DND-41 (cell line): ENCODE measurements at regions not wholly inside any gene's neighbourhood (a gene's known extent, or its start where the extent isn't known, plus 50 kb on each side); places are given as distances from the start of the nearest gene placed in this dataset.

ENCODE experiments used
- ATAC-seq: fragments of 200-7000 bp; cut with Tn5 transposase; 3 replicates; pipeline ENCODE4 v1.9.1; 2021; ENCODE audit warnings: low read depth; ENCODE audit not compliant: insufficient read depth
- DNase-seq: peaks from one replicate; pipeline ENCODE4 v3.0.0-alpha.2; 2020
- H2AFZ ChIP-seq: 2 replicates; pipeline ENCODE4 v1.6.0; 2012; ENCODE audit warnings: low read depth, low read length
- H3K27ac ChIP-seq: 2 replicates; pipeline ENCODE4 v1.5.1; 2012; ENCODE audit warnings: low read length, inconsistent platforms
- H3K27me3 ChIP-seq: fragments of 200-600 bp; sonication (generic); 2 replicates; pipeline ENCODE4 v1.6.0; 2012; ENCODE audit warnings: low read length, mild to moderate bottlenecking, inconsistent platforms; ENCODE audit not compliant: insufficient read depth, poor library complexity
- H3K36me3 ChIP-seq: 2 replicates; pipeline ENCODE4 v1.5.1; 2012; ENCODE audit warnings: low read length, inconsistent platforms; ENCODE audit not compliant: insufficient read depth
- H3K4me1 ChIP-seq: 2 replicates; pipeline ENCODE4 v1.5.1; 2012; ENCODE audit warnings: mild to moderate bottlenecking, low read length; ENCODE audit not compliant: insufficient read depth
- H3K4me2 ChIP-seq: 2 replicates; pipeline ENCODE4 v1.6.0; 2012; ENCODE audit warnings: mild to moderate bottlenecking, moderate library complexity, low read length, inconsistent platforms; ENCODE audit not compliant: insufficient read depth
- H3K4me3 ChIP-seq, 2 experiments: fragments of 200-600 bp in 1 of 2; shearing (Covaris generic) in 1 of 2; 2 replicates each; pipeline ENCODE4 v1.5.1; 2012 to 2016; ENCODE audit warnings: inconsistent platforms in 2 of 2, low read length in 2 of 2, mild to moderate bottlenecking in 2 of 2, low read depth in 1 of 2, moderate library complexity in 1 of 2
- H3K79me2 ChIP-seq: 2 replicates; pipeline ENCODE4 v1.6.0; 2012; ENCODE audit warnings: low read length, inconsistent platforms; ENCODE audit not compliant: insufficient read depth
- H3K9ac ChIP-seq: 2 replicates; pipeline ENCODE4 v1.6.0; 2012; ENCODE audit warnings: low read depth, mild to moderate bottlenecking, inconsistent platforms, low read length, moderate library complexity
- H3K9me3 ChIP-seq: 2 replicates; pipeline ENCODE4 v1.5.1; 2012; ENCODE audit warnings: low read length, moderate library complexity, mild to moderate bottlenecking, inconsistent platforms; ENCODE audit not compliant: insufficient read depth, severe bottlenecking
- H4K20me1 ChIP-seq: 2 replicates; pipeline ENCODE4 v1.6.0; 2012; ENCODE audit warnings: low read length; ENCODE audit not compliant: insufficient read depth
- CTCF ChIP-seq: IDR thresholded peaks from 2 replicates; pipeline ENCODE4 v1.5.1; 2012; ENCODE audit warnings: borderline replicate concordance, low read length, moderate library complexity, mild to moderate bottlenecking; ENCODE audit not compliant: poor library complexity, severe bottlenecking; ENCODE audit errors: extremely low read depth
- EZH2 ChIP-seq: IDR thresholded peaks from 3 replicates; pipeline ENCODE4 v1.6.1; 2012; ENCODE audit warnings: borderline replicate concordance, low read depth, mild to moderate bottlenecking, moderate library complexity, low read length, inconsistent platforms; ENCODE audit not compliant: severe bottlenecking

DNA sequence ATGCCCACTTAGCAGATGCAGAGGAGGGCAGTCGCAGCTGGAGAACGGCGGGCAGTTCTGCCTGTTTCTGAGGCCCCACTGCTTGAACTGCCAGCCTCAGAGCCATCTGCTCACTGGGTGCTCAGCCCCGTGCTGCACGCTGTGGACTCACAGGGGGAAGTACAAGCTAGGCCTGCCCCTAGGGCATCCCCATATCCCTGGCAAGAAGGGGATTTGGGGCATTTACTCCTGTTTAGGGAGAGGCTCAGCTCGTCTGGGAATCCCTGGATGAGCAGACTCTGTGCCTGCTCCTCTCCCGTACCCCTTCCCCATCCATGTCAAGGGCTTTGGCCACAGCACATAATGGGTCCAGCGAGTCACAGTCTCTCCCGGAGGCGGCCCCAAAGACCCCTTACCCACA is 169.8 kb upstream of the PKDCC start:
- no peaks in the 10 kb centered on the region for H3K9me3 ChIP-seq
- H3K27me3 ChIP-seq, result peaks cover 3% of the 10 kb centered on the region
- no peak overlapping the region for H3K4me3 ChIP-seq
- no peaks in the 10 kb centered on the region for H3K79me2 ChIP-seq
- peaks cover 5% of the 10 kb centered on the region for H4K20me1 ChIP-seq
- no peak overlapping the region for H3K4me2 ChIP-seq
- H3K9ac ChIP-seq, result no peak overlapping the region
- no peak overlapping the region for H3K27ac ChIP-seq
- ATAC-seq (no peak), DNase-seq (no peak)
- H3K4me1 ChIP-seq, result peaks cover 26% of the 10 kb centered on the region
- no peak overlapping the region for H2AFZ ChIP-seq
- TF ChIP-seq EZH2, result no peak
- no peak for TF ChIP-seq CTCF
- no peaks in the 10 kb centered on the region for H3K36me3 ChIP-seq

DNA sequence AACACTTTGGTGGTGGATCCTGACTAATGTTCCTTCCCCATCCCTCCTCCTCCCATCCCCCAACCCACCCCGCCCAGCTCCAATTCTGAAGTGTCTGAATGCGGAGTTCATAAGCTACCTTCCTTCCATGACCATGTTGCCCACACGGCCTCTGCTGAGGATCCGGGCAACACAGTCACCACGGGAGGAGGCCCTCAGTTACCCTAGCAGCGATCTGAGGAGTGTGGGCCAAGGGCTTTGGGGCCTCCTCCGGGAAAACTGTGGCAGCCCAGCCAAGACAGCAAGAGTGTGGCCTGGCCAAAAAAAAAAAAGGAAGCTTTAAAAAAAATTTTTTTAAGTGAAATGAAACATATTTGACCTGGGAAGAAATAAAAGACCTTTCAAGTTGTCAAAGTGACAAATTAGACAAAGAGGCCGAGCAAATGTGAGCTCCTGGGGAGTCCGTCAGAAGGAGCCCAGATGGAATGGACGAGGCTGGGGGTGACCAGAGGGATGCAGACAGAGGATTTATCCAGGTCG is 169.0 kb upstream of the PKDCC start:
- Histone ChIP-seq H3K27me3 (peaks cover 3% of the 10 kb centered on the region), H3K9me3 (no peaks in the 10 kb centered on the region), H3K27ac (no peak overlapping the region), H3K4me3 (no peak overlapping the region), H3K4me1 (peaks cover 24% of the 10 kb centered on the region), H3K79me2 (no peaks in the 10 kb centered on the region), H3K9ac (no peak overlapping the region), H3K4me2 (peak overlapping the region; percentile 52), H2AFZ (no peak overlapping the region), H3K36me3 (no peaks in the 10 kb centered on the region), H4K20me1 (peaks cover 5% of the 10 kb centered on the region)
- ATAC-seq (no peak), DNase-seq (no peak)
- TF ChIP-seq CTCF (no peak), EZH2 (no peak)

DNA sequence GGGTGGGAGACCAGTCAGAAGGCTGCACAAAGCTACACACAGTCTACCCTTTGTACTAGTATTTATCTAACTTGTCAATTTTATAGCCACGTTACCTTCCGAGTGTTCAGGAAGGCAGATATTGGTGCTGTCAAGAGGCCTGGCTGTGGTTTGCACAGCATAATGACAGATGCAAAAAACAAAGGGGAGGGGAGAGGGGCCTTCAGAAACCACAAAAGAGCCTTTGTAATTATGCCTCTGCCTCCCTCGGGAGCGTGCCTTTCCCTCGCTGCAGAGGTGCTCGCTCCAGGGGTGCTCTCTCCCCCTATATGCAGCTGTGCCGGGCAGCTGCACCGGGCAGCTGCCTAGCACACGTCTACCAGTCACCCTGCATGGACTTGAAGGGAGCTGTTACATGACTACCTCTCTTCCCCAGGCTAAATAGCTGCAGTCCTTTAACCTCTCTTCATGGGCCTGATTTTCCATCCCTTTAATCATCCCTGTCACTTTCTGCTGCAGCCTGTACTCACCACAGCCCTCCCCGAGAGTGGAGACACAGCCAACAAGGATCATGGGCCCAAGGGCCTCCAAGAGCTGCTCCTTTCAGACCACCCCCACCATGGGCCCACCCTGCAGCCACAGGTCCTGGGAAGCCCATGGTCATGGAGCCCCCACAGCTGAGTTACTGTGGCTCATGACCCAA is 168.4 kb upstream of the PKDCC start:
- peak overlapping the region; percentile 52 for H3K4me2 ChIP-seq
- TF ChIP-seq EZH2 (no peak), CTCF (no peak)
- peaks cover 2% of the 10 kb centered on the region for H3K27me3 ChIP-seq
- H2AFZ ChIP-seq, result no peak overlapping the region
- H3K27ac ChIP-seq, result no peak overlapping the region
- peak; percentile 87 for DNase-seq
- peaks cover 5% of the 10 kb centered on the region for H4K20me1 ChIP-seq
- no peak overlapping the region for H3K9ac ChIP-seq
- peak overlapping the region in 1 of 2 experiments; percentile 6; a peak in 1 of 4 replicates for H3K4me3 ChIP-seq
- no peaks in the 10 kb centered on the region for H3K9me3 ChIP-seq
- H3K4me1 ChIP-seq, result peaks cover 24% of the 10 kb centered on the region
- H3K36me3 ChIP-seq, result no peaks in the 10 kb centered on the region
- peak; percentile 97 for ATAC-seq
- no peaks in the 10 kb centered on the region for H3K79me2 ChIP-seq
